Calu3 (cell line): ENCODE measurements at regions not wholly inside any gene's neighbourhood (a gene's known extent, or its start where the extent isn't known, plus 50 kb on each side); places are given as distances from the start of the nearest gene placed in this dataset.
A peak's percentile ranks its signal among the peaks of the same experiment; 100 is the strongest.
"Not testable (repeated sequence)": the region's sequence is repeated elsewhere in the genome, so short reads cannot be mapped to it uniquely, and the experiment has no call there.

ENCODE experiments used
- BruUV-seq: library from RNA; stranded (reverse); fragments of 400-500 nt; replicated peaks from 2 replicates; lab custom pipeline; 2021; lab: Mats Ljungman, UMichigan
- CTCF ChIA-PET: fragments of 300-600 bp; sonication (Branson Sonifier 250); formaldehyde crosslinking; loops from one replicate; lab custom pipeline; 2022; ENCODE audit warnings: antibody characterized with exemption; lab: Charles Lee
- DNase-seq: peaks from one replicate; pipeline ENCODE4 v3.0.0; 2022
- H3K27ac Mint-ChIP-seq: one replicate; pipeline ENCODE4 v1.8.0; 2022; ENCODE audit warnings: mixed read lengths; ENCODE audit not compliant: unreplicated experiment
- H3K27me3 Mint-ChIP-seq: one replicate; pipeline ENCODE4 v1.8.0; 2022; ENCODE audit warnings: mixed read lengths; ENCODE audit not compliant: unreplicated experiment
- H3K36me3 Mint-ChIP-seq: one replicate; pipeline ENCODE4 v1.8.0; 2022; ENCODE audit warnings: mild to moderate bottlenecking, moderate library complexity, mixed read lengths; ENCODE audit not compliant: insufficient read depth, unreplicated experiment
- H3K4me1 Mint-ChIP-seq: one replicate; pipeline ENCODE4 v1.8.0; 2022; ENCODE audit warnings: mild to moderate bottlenecking, low read depth, mixed read lengths; ENCODE audit not compliant: unreplicated experiment
- H3K4me3 Mint-ChIP-seq: one replicate; pipeline ENCODE4 v1.8.0; 2022; ENCODE audit warnings: mild to moderate bottlenecking, low read depth, moderate library complexity, mixed read lengths; ENCODE audit not compliant: unreplicated experiment
- H3K9me3 Mint-ChIP-seq: one replicate; pipeline ENCODE4 v1.8.0; 2022; ENCODE audit warnings: low read depth, mixed read lengths; ENCODE audit not compliant: unreplicated experiment
- CTCF ChIP-seq: fragments of 200-600 bp; IDR thresholded peaks from one replicate; pipeline ENCODE4 v1.8.0; 2022; ENCODE audit warnings: antibody characterized with exemption; ENCODE audit not compliant: unreplicated experiment
- intact Hi-C: fragments of 100-400 bp; cut with micrococcal nuclease; formaldehyde crosslinking; loops from one replicate; pipeline ENCODE4 v1.10.0; 2022; ENCODE audit not compliant: unreplicated experiment

GRCh38 chr4:72935462-72935861 lies 134.1 kb downstream of the COX18 start:
- Mint-ChIP-seq H3K27ac (no peak overlapping the region), H3K4me3 (no peak overlapping the region), H3K27me3 (no peaks in the 10 kb centered on the region), H3K9me3 (no peaks in the 10 kb centered on the region), H3K36me3 (no peaks in the 10 kb centered on the region), H3K4me1 (no peaks in the 10 kb centered on the region)
- DNase-seq: no peak
- CTCF ChIA-PET: no interaction called here
- no TSS peak for BruUV-seq
- no peak for TF ChIP-seq CTCF
- intact Hi-C loops: no loop called here

GRCh38 chr4:72933029-72933428 lies 136.5 kb downstream of the COX18 start:
- H3K9me3 Mint-ChIP-seq: no peaks in the 10 kb centered on the region
- no peak for DNase-seq
- no peak for TF ChIP-seq CTCF
- H3K4me3 Mint-ChIP-seq: no peak overlapping the region
- CTCF ChIA-PET: no interaction called here
- BruUV-seq: no TSS peak
- H3K36me3 Mint-ChIP-seq: no peaks in the 10 kb centered on the region
- H3K27ac Mint-ChIP-seq: no peak overlapping the region
- H3K27me3 Mint-ChIP-seq: no peaks in the 10 kb centered on the region
- intact Hi-C loops: no loop called here
- H3K4me1 Mint-ChIP-seq: peaks cover 8% of the 10 kb centered on the region

- no peak for DNase-seq
- H3K36me3 Mint-ChIP-seq: no peaks in the 10 kb centered on the region
- H3K9me3 Mint-ChIP-seq: no peaks in the 10 kb centered on the region
- peaks cover 8% of the 10 kb centered on the region for H3K4me1 Mint-ChIP-seq
- no peak for TF ChIP-seq CTCF
- no TSS peak for BruUV-seq
- H3K4me3 Mint-ChIP-seq: no peak overlapping the region
- H3K27ac Mint-ChIP-seq: no peak overlapping the region
- intact Hi-C loops: no loop called here
- CTCF ChIA-PET: no interaction called here
- no peaks in the 10 kb centered on the region for H3K27me3 Mint-ChIP-seq
Observed at GRCh38 chr4:72931346-72931745, 138.2 kb downstream of the COX18 start.

- H3K4me1 Mint-ChIP-seq, H3K4me3 Mint-ChIP-seq, intact Hi-C loops, H3K9me3 Mint-ChIP-seq, BruUV-seq, CTCF ChIA-PET, H3K27me3 Mint-ChIP-seq, H3K36me3 Mint-ChIP-seq, H3K27ac Mint-ChIP-seq: not testable (repeated sequence)
- DNase-seq: peak; percentile 1
Observed at GRCh38 chr4:72929596-72930274, 139.8 kb downstream of the COX18 start.

- no TSS peak for BruUV-seq
Observed at GRCh38 chr4:72924814-72925213, 144.7 kb downstream of the COX18 start.

More at GRCh38 chr4:72924814-72925213, 144.7 kb downstream of the COX18 start:
- Mint-ChIP-seq H3K36me3 (no peaks in the 10 kb centered on the region), H3K27me3 (no peaks in the 10 kb centered on the region), H3K4me1 (peaks cover 2% of the 10 kb centered on the region), H3K4me3 (no peak overlapping the region), H3K9me3 (no peaks in the 10 kb centered on the region), H3K27ac (no peak overlapping the region)
- intact Hi-C loops: no loop called here
- TF ChIP-seq CTCF: no peak
- no peak for DNase-seq
- CTCF ChIA-PET: no interaction called here
